GM18519 (cell line): ENCODE measurements at regions not wholly inside any gene's neighbourhood (a gene's known extent, or its start where the extent isn't known, plus 50 kb on each side); places are given as distances from the start of the nearest gene placed in this dataset.

Source experiments
- ATAC-seq: cut with Tn5 transposase; IDR thresholded peaks from one replicate; pipeline ENCODE4 v1.9.1; 2021; ENCODE audit warnings: mild to moderate bottlenecking, moderate library complexity; ENCODE audit not compliant: unreplicated experiment, low FRiP score

GRCh38 chr18:10202845-10203321, 251.6 kb upstream of the APCDD1 start:
- ATAC-seq, result no peak

GRCh38 chr18:10205151-10205550, 249.3 kb upstream of the APCDD1 start:
- ATAC-seq, result no peak

GRCh38 chr18:10207682-10208345, 246.6 kb upstream of the APCDD1 start:
- no peak for ATAC-seq

GRCh38 chr18:10209302-10209701, 245.1 kb upstream of the APCDD1 start:
- ATAC-seq, result no peak

GRCh38 chr18:10210057-10210633, 244.3 kb upstream of the APCDD1 start:
- ATAC-seq, result no peak

- ATAC-seq, result peak; percentile 77
Measured at GRCh38 chr18:10213526-10213925, 240.9 kb upstream of the APCDD1 start.

- no peak for ATAC-seq
Measured at GRCh38 chr18:10215446-10215845, 239.0 kb upstream of the APCDD1 start.

GRCh38 chr18:10216791-10217190, 237.6 kb upstream of the APCDD1 start:
- no peak for ATAC-seq

GRCh38 chr18:10217211-10217610, 237.2 kb upstream of the APCDD1 start:
- no peak for ATAC-seq

- no peak for ATAC-seq
Measured at GRCh38 chr18:10225300-10225699, 229.1 kb upstream of the APCDD1 start.

GRCh38 chr18:10226971-10227370, 227.5 kb upstream of the APCDD1 start:
- ATAC-seq, result no peak

- ATAC-seq, result no peak
Measured at GRCh38 chr18:10228326-10228725, 226.1 kb upstream of the APCDD1 start.

GRCh38 chr18:10229458-10229857, 225.0 kb upstream of the APCDD1 start:
- no peak for ATAC-seq

GRCh38 chr18:10230072-10230471, 224.4 kb upstream of the APCDD1 start:
- ATAC-seq, result no peak

GRCh38 chr18:10231220-10231619, 223.2 kb upstream of the APCDD1 start:
- no peak for ATAC-seq

GRCh38 chr18:10232062-10232461, 222.4 kb upstream of the APCDD1 start:
- no peak for ATAC-seq

GRCh38 chr18:10233082-10233875, 221.2 kb upstream of the APCDD1 start:
- ATAC-seq, result no peak

GRCh38 chr18:10234281-10234680, 220.2 kb upstream of the APCDD1 start:
- ATAC-seq, result no peak

- ATAC-seq, result no peak
Measured at GRCh38 chr18:10234912-10235660, 219.3 kb upstream of the APCDD1 start.

- no peak for ATAC-seq
Measured at GRCh38 chr18:10235661-10235952, 218.8 kb upstream of the APCDD1 start.

GRCh38 chr18:10239103-10239502, 215.3 kb upstream of the APCDD1 start:
- ATAC-seq, result no peak
